Tibial nerve (tissue), 4 donors: ENCODE measurements at regions not wholly inside any gene's neighbourhood (a gene's known extent, or its start where the extent isn't known, plus 50 kb on each side); places are given as distances from the start of the nearest gene placed in this dataset.
"Not testable (repeated sequence)": the region's sequence is repeated elsewhere in the genome, so short reads cannot be mapped to it uniquely, and the experiment has no call there.

Experiments used
- EP300 ChIP-seq, 2 donors: sonication (generic); formaldehyde crosslinking; IDR thresholded peaks; one replicate each; pipeline ENCODE4 v1.6.1; 2017; ENCODE audit warnings: antibody characterized with exemption in 2 of 2, mild to moderate bottlenecking in 1 of 2
- POLR2A ChIP-seq, 2 donors: fragments of 450-650 bp; IDR thresholded peaks; one replicate each; pipeline ENCODE4 v1.6.1; 2017; ENCODE audit warnings: antibody characterized with exemption in 2 of 2, mild to moderate bottlenecking in 2 of 2, moderate library complexity in 2 of 2
- TF ChIP-seq, protein P1 (sequence below), 5 experiments: fragments of 200-600 bp in 3 of 5; fragments of 450-650 bp in 2 of 5; sonication (generic) in 3 of 5; IDR thresholded peaks; one replicate each; pipeline ENCODE4 v1.5.1; 2016 to 2019; ENCODE audit warnings: antibody characterized with exemption in 5 of 5, mild to moderate bottlenecking in 3 of 5, moderate library complexity in 2 of 5

DNA sequence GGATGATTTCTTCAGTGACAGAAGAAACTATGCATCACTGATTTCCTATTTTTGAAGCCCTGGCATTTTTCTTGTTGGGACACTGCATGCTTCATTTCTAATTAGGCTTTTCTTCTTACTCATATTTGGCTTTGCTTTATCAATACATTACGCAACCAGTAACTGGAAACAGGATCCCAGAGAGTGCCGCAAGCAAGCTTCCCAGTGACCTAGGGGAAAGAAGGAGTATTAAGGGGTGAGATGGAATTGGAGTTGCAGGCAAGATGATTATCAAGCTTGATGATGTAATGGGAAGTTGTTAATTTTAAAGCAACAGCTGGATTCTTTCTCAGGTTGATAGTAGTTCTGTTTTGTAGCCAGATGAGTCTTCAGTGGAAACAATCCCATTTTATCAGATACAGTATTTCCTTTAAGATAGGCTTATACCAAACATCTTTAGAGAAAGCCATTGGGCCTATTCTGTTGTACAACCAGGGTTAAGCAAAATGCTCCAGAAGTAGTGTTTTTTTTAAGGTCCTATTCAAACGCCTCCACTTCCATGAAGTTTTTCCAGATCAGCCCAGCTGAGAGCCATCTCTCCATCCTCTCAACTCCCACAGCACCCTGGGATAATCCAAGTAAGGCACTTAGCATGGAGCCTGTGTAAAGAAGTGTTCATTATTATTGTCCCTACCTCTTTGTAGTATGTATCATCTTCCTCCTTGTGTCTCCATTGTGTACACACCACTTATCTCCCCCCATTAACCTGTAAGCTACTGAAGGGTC is 69.5 kb upstream of the GPR89A start:
- TF ChIP-seq, protein P1, sequence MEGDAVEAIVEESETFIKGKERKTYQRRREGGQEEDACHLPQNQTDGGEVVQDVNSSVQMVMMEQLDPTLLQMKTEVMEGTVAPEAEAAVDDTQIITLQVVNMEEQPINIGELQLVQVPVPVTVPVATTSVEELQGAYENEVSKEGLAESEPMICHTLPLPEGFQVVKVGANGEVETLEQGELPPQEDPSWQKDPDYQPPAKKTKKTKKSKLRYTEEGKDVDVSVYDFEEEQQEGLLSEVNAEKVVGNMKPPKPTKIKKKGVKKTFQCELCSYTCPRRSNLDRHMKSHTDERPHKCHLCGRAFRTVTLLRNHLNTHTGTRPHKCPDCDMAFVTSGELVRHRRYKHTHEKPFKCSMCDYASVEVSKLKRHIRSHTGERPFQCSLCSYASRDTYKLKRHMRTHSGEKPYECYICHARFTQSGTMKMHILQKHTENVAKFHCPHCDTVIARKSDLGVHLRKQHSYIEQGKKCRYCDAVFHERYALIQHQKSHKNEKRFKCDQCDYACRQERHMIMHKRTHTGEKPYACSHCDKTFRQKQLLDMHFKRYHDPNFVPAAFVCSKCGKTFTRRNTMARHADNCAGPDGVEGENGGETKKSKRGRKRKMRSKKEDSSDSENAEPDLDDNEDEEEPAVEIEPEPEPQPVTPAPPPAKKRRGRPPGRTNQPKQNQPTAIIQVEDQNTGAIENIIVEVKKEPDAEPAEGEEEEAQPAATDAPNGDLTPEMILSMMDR (IDR thresholded peaks at IDR 0.05): not testable (repeated sequence)
- TF ChIP-seq EP300, POLR2A (IDR thresholded peaks at IDR 0.05): not testable (repeated sequence)
